ENCODE measurements at regions not wholly inside any gene's neighbourhood (a gene's known extent, or its start where the extent isn't known, plus 50 kb on each side); places are given as distances from the start of the nearest gene placed in this dataset.
"Not testable (repeated sequence)": the region's sequence is repeated elsewhere in the genome, so short reads cannot be mapped to it uniquely, and the experiment has no call there.

- no peak overlapping the region for H3K27ac ChIP-seq (ENCODE audit: low read depth in 1 of 2, low read length in 2 of 2)
- H3K9me3 ChIP-seq (ENCODE audit: control insufficient read depth, low read length): no peaks in the 10 kb centered on the region
- peaks cover 0 to 2% of the 10 kb centered on the region in 2 donors for H3K4me1 ChIP-seq (ENCODE audit: control insufficient read depth in 1 of 2, insufficient read depth in 2 of 2, low read length in 2 of 2)
- no peak for DNase-seq
- H3K4me3 ChIP-seq (ENCODE audit: low read length in 2 of 2): no peak overlapping the region
- 40 to 46% methylated on average over 1 of the region's 1 CpG for WGBS, 2 donors
- intact Hi-C loops (cut with DNase I): no loop called here
- no peaks in the 10 kb centered on the region for H3K27me3 ChIP-seq (ENCODE audit: control insufficient read depth in 1 of 2, insufficient read depth in 2 of 2, low read length in 1 of 2)
- H3K36me3 ChIP-seq (ENCODE audit: control insufficient read depth in 1 of 2, insufficient read depth in 2 of 2, low read length in 1 of 2): no peaks in the 10 kb centered on the region
- no peak for ATAC-seq (ENCODE audit: low FRiP score)
Measured at GRCh38 chr4:127509155-127509554, 123.6 kb upstream of the INTU start.

- H3K9me3 ChIP-seq (ENCODE audit: control insufficient read depth, low read length); H3K27me3 ChIP-seq (ENCODE audit: control insufficient read depth in 1 of 2, insufficient read depth in 2 of 2, low read length in 1 of 2); ATAC-seq (ENCODE audit: low FRiP score); DNase-seq; H3K4me3 ChIP-seq (ENCODE audit: low read length in 2 of 2); intact Hi-C loops (cut with DNase I); H3K4me1 ChIP-seq (ENCODE audit: control insufficient read depth in 1 of 2, insufficient read depth in 2 of 2, low read length in 2 of 2); H3K27ac ChIP-seq (ENCODE audit: low read depth in 1 of 2, low read length in 2 of 2); H3K36me3 ChIP-seq (ENCODE audit: control insufficient read depth in 1 of 2, insufficient read depth in 2 of 2, low read length in 1 of 2): not testable (repeated sequence)
- 80 to 86% methylated on average over 3 of the region's 3 CpGs for WGBS, 2 donors
Measured at GRCh38 chr4:127512672-127513071, 120.1 kb upstream of the INTU start.

- H3K4me1 ChIP-seq (ENCODE audit: control insufficient read depth in 1 of 2, insufficient read depth in 2 of 2, low read length in 2 of 2); H3K9me3 ChIP-seq (ENCODE audit: control insufficient read depth, low read length); H3K36me3 ChIP-seq (ENCODE audit: control insufficient read depth in 1 of 2, insufficient read depth in 2 of 2, low read length in 1 of 2); H3K4me3 ChIP-seq (ENCODE audit: low read length in 2 of 2); ATAC-seq (ENCODE audit: low FRiP score); H3K27me3 ChIP-seq (ENCODE audit: control insufficient read depth in 1 of 2, insufficient read depth in 2 of 2, low read length in 1 of 2); H3K27ac ChIP-seq (ENCODE audit: low read depth in 1 of 2, low read length in 2 of 2); DNase-seq; intact Hi-C loops (cut with DNase I): not testable (repeated sequence)
- 91 to 96% methylated on average over 7 of the region's 7 CpGs for WGBS, 2 donors
Measured at GRCh38 chr4:127515259-127515658, 117.5 kb upstream of the INTU start.

GRCh38 chr4:127518046-127518445, 114.7 kb upstream of the INTU start:
- H3K4me3 ChIP-seq (ENCODE audit: low read length in 2 of 2): no peak overlapping the region
- H3K36me3 ChIP-seq (ENCODE audit: control insufficient read depth in 1 of 2, insufficient read depth in 2 of 2, low read length in 1 of 2): no peaks in the 10 kb centered on the region
- no peak for DNase-seq
- peaks cover 0 to 3% of the 10 kb centered on the region in 2 donors for H3K4me1 ChIP-seq (ENCODE audit: control insufficient read depth in 1 of 2, insufficient read depth in 2 of 2, low read length in 2 of 2)
- no peak for ATAC-seq (ENCODE audit: low FRiP score)
- no peaks in the 10 kb centered on the region for H3K27me3 ChIP-seq (ENCODE audit: control insufficient read depth in 1 of 2, insufficient read depth in 2 of 2, low read length in 1 of 2)
- no peaks in the 10 kb centered on the region for H3K9me3 ChIP-seq (ENCODE audit: control insufficient read depth, low read length)
- no peak overlapping the region for H3K27ac ChIP-seq (ENCODE audit: low read depth in 1 of 2, low read length in 2 of 2)
- intact Hi-C loops (cut with DNase I): no loop called here

GRCh38 chr4:127521463-127521862, 111.3 kb upstream of the INTU start:
- intact Hi-C loops (cut with DNase I): no loop called here
- H3K4me3 ChIP-seq (ENCODE audit: low read length in 2 of 2): no peak overlapping the region
- H3K4me1 ChIP-seq (ENCODE audit: control insufficient read depth in 1 of 2, insufficient read depth in 2 of 2, low read length in 2 of 2): peaks cover 0 to 3% of the 10 kb centered on the region in 2 donors
- no peaks in the 10 kb centered on the region for H3K9me3 ChIP-seq (ENCODE audit: control insufficient read depth, low read length)
- no peak overlapping the region for H3K27ac ChIP-seq (ENCODE audit: low read depth in 1 of 2, low read length in 2 of 2)
- ATAC-seq (ENCODE audit: low FRiP score) (no peak), DNase-seq (no peak)
- WGBS, 2 donors: 39 to 46% methylated on average over 2 of the region's 2 CpGs
- H3K36me3 ChIP-seq (ENCODE audit: control insufficient read depth in 1 of 2, insufficient read depth in 2 of 2, low read length in 1 of 2): no peaks in the 10 kb centered on the region
- H3K27me3 ChIP-seq (ENCODE audit: control insufficient read depth in 1 of 2, insufficient read depth in 2 of 2, low read length in 1 of 2): no peaks in the 10 kb centered on the region

- 96 to 99% methylated on average over 1 of the region's 1 CpG for WGBS, 2 donors
- Histone ChIP-seq H3K27ac (ENCODE audit: low read depth in 1 of 2, low read length in 2 of 2) (no peak overlapping the region), H3K27me3 (ENCODE audit: control insufficient read depth in 1 of 2, insufficient read depth in 2 of 2, low read length in 1 of 2) (no peaks in the 10 kb centered on the region), H3K4me3 (ENCODE audit: low read length in 2 of 2) (no peak overlapping the region), H3K4me1 (ENCODE audit: control insufficient read depth in 1 of 2, insufficient read depth in 2 of 2, low read length in 2 of 2) (peaks cover 0 to 3% of the 10 kb centered on the region in 2 donors), H3K9me3 (ENCODE audit: control insufficient read depth, low read length) (no peaks in the 10 kb centered on the region), H3K36me3 (ENCODE audit: control insufficient read depth in 1 of 2, insufficient read depth in 2 of 2, low read length in 1 of 2) (no peaks in the 10 kb centered on the region)
- intact Hi-C loops (cut with DNase I): no loop called here
- ATAC-seq (ENCODE audit: low FRiP score): no peak
- DNase-seq: no peak
Measured at GRCh38 chr4:127523369-127523768, 109.4 kb upstream of the INTU start.

GRCh38 chr4:127525608-127526007, 107.1 kb upstream of the INTU start:
- Histone ChIP-seq H3K9me3 (ENCODE audit: control insufficient read depth, low read length) (no peaks in the 10 kb centered on the region), H3K36me3 (ENCODE audit: control insufficient read depth in 1 of 2, insufficient read depth in 2 of 2, low read length in 1 of 2) (no peaks in the 10 kb centered on the region), H3K27ac (ENCODE audit: low read depth in 1 of 2, low read length in 2 of 2) (no peak overlapping the region), H3K27me3 (ENCODE audit: control insufficient read depth in 1 of 2, insufficient read depth in 2 of 2, low read length in 1 of 2) (no peaks in the 10 kb centered on the region), H3K4me1 (ENCODE audit: control insufficient read depth in 1 of 2, insufficient read depth in 2 of 2, low read length in 2 of 2) (peaks cover 0 to 3% of the 10 kb centered on the region in 2 donors), H3K4me3 (ENCODE audit: low read length in 2 of 2) (no peak overlapping the region)
- intact Hi-C loops (cut with DNase I): no loop called here
- DNase-seq: no peak
- no peak for ATAC-seq (ENCODE audit: low FRiP score)

DNA sequence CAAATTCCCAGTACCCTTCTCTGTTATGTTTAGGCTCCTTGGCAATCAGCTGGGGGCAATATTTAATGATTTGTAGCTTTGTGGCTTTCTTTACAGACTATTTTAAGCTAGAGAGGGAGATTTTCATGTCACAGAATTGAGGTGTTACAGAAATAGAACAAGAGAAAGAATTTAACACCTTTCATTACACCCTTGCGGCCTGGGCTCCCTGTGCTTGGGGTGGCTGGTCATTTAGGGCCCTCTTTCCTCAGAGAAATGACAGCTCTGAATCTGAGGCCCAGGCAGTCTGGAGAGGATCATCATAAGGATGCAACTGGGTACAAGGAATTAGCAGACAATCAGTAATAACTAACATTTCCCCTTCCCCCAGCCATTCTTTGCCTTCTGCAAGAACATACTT, 104.5 kb upstream of the INTU start:
- WGBS, 2 donors: 90 to 100% methylated on average over 1 of the region's 1 CpG
- DNase-seq (no peak), ATAC-seq (ENCODE audit: low FRiP score) (no peak)
- H3K4me1 ChIP-seq (ENCODE audit: control insufficient read depth in 1 of 2, insufficient read depth in 2 of 2, low read length in 2 of 2): peaks cover 0 to 3% of the 10 kb centered on the region in 2 donors
- H3K27me3 ChIP-seq (ENCODE audit: control insufficient read depth in 1 of 2, insufficient read depth in 2 of 2, low read length in 1 of 2): no peaks in the 10 kb centered on the region
- intact Hi-C loops (cut with DNase I): no loop called here
- no peaks in the 10 kb centered on the region for H3K36me3 ChIP-seq (ENCODE audit: control insufficient read depth in 1 of 2, insufficient read depth in 2 of 2, low read length in 1 of 2)
- H3K4me3 ChIP-seq (ENCODE audit: low read length in 2 of 2): no peak overlapping the region
- no peak overlapping the region for H3K27ac ChIP-seq (ENCODE audit: low read depth in 1 of 2, low read length in 2 of 2)
- no peaks in the 10 kb centered on the region for H3K9me3 ChIP-seq (ENCODE audit: control insufficient read depth, low read length)

- DNase-seq; intact Hi-C loops (cut with DNase I); H3K4me3 ChIP-seq (ENCODE audit: low read length in 2 of 2); H3K4me1 ChIP-seq (ENCODE audit: control insufficient read depth in 1 of 2, insufficient read depth in 2 of 2, low read length in 2 of 2); H3K27me3 ChIP-seq (ENCODE audit: control insufficient read depth in 1 of 2, insufficient read depth in 2 of 2, low read length in 1 of 2); H3K27ac ChIP-seq (ENCODE audit: low read depth in 1 of 2, low read length in 2 of 2); ATAC-seq (ENCODE audit: low FRiP score); H3K36me3 ChIP-seq (ENCODE audit: control insufficient read depth in 1 of 2, insufficient read depth in 2 of 2, low read length in 1 of 2); H3K9me3 ChIP-seq (ENCODE audit: control insufficient read depth, low read length): not testable (repeated sequence)
Measured at GRCh38 chr4:127529879-127530278, 102.9 kb upstream of the INTU start.
